LNCaP clone FGC (cell line): ENCODE measurements at regions not wholly inside any gene's neighbourhood (a gene's known extent, or its start where the extent isn't known, plus 50 kb on each side); places are given as distances from the start of the nearest gene placed in this dataset.

Experiments
- DNase-seq: peaks from one replicate; pipeline ENCODE4 v3.0.0-alpha.2; 2011; ENCODE audit warnings: low read depth
- H3K4me3 ChIP-seq: 2 replicates; pipeline ENCODE4 v1.5.1; 2011; ENCODE audit warnings: mild to moderate bottlenecking, low read depth, low read length, control low read depth
- CTCF ChIP-seq: IDR thresholded peaks from 2 replicates; pipeline ENCODE4 v1.5.1; 2012; ENCODE audit warnings: mild to moderate bottlenecking; ENCODE audit not compliant: control insufficient read depth, insufficient read depth; ENCODE audit errors: extremely low read depth

GRCh38 chr1:58896246-58897183 is 112.7 kb upstream of the JUN start:
- DNase-seq = no peak
- no peak overlapping the region for H3K4me3 ChIP-seq
- no peak for TF ChIP-seq CTCF

- no peak for TF ChIP-seq CTCF
- no peak overlapping the region for H3K4me3 ChIP-seq
- no peak for DNase-seq
Measured at GRCh38 chr1:58898739-58899586, 115.1 kb upstream of the JUN start.

GRCh38 chr1:58899587-58900271 is 115.9 kb upstream of the JUN start:
- DNase-seq = no peak
- no peak overlapping the region for H3K4me3 ChIP-seq
- TF ChIP-seq CTCF = no peak

GRCh38 chr1:58900396-58900795 is 116.5 kb upstream of the JUN start:
- H3K4me3 ChIP-seq = no peak overlapping the region
- no peak for DNase-seq
- no peak for TF ChIP-seq CTCF

GRCh38 chr1:58901008-58901407 is 117.2 kb upstream of the JUN start:
- no peak for DNase-seq
- H3K4me3 ChIP-seq = no peak overlapping the region
- TF ChIP-seq CTCF = no peak

- H3K4me3 ChIP-seq = peak overlapping the region; percentile 52
- no peak for DNase-seq
- no peak for TF ChIP-seq CTCF
Measured at GRCh38 chr1:58902830-58903513, 119.1 kb upstream of the JUN start.
